HL-60/S4 (cell line): ENCODE measurements at regions not wholly inside any gene's neighbourhood (a gene's known extent, or its start where the extent isn't known, plus 50 kb on each side); places are given as distances from the start of the nearest gene placed in this dataset.
"Not testable (repeated sequence)": the region's sequence is repeated elsewhere in the genome, so short reads cannot be mapped to it uniquely, and the experiment has no call there.

Experiments
- in situ Hi-C: fragments of 300-500 bp; cut with MboI; formaldehyde crosslinking; loops from 2 replicates; pipeline ENCODE4 v1.14.3; 2022; ENCODE audit warnings: low sequenced_read_pairs

DNA sequence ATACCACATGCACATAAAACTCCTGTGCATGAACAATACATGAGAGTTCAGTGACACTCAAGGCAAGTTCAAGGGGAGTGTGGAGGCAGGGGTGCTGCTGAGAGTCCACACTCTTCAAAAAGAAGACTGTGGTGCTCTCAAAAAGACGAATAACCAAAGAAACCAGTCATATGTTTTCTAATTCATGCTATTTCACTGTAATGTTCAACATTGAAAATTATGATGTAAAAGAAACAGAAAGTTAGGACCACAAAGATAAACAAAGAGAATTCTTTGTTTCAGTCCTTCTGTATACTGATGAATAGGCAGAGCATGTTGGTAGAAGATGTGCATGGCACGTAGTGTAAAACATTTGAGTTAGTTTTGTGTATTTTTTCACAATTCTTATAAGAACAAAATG lies 864.2 kb upstream of the LRATD1 start:
- in situ Hi-C loops: no loop called here

- in situ Hi-C loops: no loop called here
These were observed 862.2 kb upstream of the LRATD1 start for GRCh38 chr2:13770279-13770678.

- in situ Hi-C loops: no loop called here
These were observed 852.5 kb upstream of the LRATD1 start for GRCh38 chr2:13779996-13780395.

GRCh38 chr2:13791019-13791547 lies 841.4 kb upstream of the LRATD1 start:
- in situ Hi-C loops: no loop called here

DNA sequence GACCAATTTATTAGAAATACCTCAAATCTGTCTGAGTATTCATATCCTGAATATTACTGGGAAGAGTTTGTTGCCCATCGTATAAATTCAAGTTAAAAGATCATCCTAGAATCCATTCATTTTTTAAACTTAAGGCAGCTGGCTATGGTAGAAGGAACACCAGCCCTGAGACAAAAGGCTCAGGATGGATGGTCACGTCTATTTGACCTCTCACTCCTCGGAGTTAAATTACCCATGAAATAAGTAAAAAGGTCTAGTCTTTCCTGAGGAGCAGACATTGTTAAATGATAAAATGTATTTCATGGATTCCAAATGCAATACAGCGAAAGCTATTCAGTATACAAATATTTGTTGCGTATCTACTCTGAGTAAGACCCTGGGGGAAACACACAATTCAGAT lies 826.0 kb upstream of the LRATD1 start:
- in situ Hi-C loops: no loop called here

GRCh38 chr2:13813236-13813635 lies 819.3 kb upstream of the LRATD1 start:
- in situ Hi-C loops: no loop called here

GRCh38 chr2:13818002-13818401 lies 814.5 kb upstream of the LRATD1 start:
- in situ Hi-C loops: no loop called here

GRCh38 chr2:13819896-13820295 lies 812.6 kb upstream of the LRATD1 start:
- in situ Hi-C loops: no loop called here

DNA sequence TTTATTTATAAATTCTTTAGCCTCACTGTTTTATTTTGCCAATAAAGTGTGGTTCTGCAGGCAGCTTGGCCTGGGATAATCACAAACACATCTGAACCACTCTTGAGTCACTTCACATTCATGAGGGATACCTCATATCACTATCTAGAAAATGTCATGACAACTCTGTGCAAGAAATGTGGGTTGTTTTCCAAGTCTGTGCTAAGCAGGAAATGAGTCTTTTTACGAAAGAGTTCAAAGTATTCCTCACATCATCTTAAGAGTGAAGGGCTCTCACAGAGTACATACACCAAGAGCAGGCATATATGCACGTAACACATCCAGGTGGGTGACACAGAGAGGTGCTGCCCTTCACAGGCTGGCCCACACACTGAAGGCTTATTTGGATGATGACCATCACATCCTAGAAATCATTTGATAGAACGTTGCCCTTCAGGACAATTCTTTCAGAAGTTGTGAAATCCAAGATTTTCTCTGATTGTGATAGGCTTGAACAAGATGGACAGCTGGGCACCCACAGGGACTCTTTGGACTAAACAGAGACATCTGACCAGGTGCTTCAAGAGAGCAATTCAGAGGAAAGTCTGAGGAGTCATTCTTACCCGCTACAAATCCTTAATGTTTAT lies 811.1 kb upstream of the LRATD1 start:
- in situ Hi-C loops: no loop called here

DNA sequence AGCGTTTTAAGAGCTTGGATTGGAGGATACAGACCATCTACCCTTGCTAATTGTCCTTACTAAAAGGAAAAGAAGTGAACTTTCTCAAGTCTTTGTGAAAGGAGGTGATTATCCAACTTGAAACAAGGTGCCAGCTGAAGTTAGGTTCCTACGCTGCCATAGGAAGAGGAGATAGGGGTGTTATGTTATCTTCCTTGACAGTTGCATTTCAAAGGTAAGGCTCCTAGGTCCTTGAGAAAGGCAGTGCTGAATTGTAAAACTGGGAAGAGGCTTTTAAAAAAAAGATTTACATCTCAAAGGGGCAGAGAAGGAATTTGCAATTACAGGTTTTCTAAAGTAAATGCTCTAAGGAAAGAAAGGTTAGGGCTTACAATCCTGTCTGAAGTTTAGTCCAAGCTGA lies 810.2 kb upstream of the LRATD1 start:
- in situ Hi-C loops: no loop called here

- in situ Hi-C loops: no loop called here
These were observed 806.1 kb upstream of the LRATD1 start for GRCh38 chr2:13826314-13826853.

- in situ Hi-C loops: no loop called here
These were observed 773.9 kb upstream of the LRATD1 start for GRCh38 chr2:13858626-13859025.

GRCh38 chr2:13868275-13868674 lies 764.2 kb upstream of the LRATD1 start:
- in situ Hi-C loops: not testable (repeated sequence)

- in situ Hi-C loops: no loop called here
These were observed 756.0 kb upstream of the LRATD1 start for GRCh38 chr2:13876491-13877037.

DNA sequence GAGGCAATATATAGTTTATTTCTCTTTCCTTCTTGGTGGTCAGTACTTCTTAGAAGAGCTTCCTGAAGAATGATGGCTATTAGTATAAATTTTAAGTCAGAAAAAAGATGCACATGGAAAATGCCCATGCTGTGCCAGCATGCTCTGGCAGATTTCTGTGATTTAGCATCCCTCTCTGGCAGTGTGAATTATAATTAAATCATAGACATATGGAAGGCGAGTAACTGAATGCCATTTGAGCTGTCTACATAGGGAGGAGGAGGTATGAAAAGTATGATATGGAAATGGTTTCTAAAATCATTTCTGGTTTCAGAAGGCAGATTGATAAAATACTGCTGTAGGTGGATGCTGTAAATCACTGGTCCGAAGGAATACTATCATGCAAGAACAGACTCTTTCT lies 754.9 kb upstream of the LRATD1 start:
- in situ Hi-C loops: no loop called here

- in situ Hi-C loops: no loop called here
These were observed 748.1 kb upstream of the LRATD1 start for GRCh38 chr2:13884291-13884976.

GRCh38 chr2:13901526-13901925 lies 731.0 kb upstream of the LRATD1 start:
- in situ Hi-C loops: no loop called here

DNA sequence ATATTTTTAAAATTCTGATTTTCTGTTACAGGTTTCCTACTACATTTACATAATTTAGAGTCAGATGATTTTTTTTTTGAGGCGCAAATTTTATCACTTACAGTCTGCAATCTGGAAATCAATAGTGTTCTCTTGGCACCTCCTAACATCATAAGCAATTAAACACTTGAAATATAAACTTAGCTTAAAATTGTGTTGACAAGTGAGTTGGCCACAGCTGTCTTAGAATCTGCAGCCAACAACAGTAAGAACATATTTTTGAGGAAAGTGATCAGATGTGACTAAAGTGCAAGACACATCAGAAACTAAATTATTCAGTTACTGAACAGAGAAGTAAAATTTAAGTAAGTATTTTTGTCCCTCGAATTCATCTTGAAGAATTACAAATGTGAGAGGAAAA lies 726.7 kb upstream of the LRATD1 start:
- in situ Hi-C loops: no loop called here

GRCh38 chr2:13916066-13916465 lies 716.5 kb upstream of the LRATD1 start:
- in situ Hi-C loops: no loop called here

DNA sequence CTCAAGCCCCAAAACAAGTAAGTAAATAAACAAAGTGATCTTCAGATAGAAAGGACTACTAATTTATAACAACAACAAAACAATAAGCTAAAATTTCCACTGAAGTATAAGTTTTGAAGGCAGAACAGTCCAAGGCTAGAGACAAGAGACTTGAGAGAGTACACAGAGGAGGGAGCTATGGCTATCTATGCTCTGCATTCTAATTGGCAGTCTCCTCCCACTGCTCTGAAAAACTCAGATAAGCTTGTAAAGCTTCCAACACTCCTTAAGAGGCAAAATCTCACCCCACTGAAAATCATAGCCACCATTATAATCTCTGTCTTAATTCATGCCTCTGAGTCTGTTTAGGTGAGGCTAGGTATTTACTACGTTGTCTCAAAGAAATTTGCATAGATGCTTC lies 714.6 kb upstream of the LRATD1 start:
- in situ Hi-C loops: no loop called here

DNA sequence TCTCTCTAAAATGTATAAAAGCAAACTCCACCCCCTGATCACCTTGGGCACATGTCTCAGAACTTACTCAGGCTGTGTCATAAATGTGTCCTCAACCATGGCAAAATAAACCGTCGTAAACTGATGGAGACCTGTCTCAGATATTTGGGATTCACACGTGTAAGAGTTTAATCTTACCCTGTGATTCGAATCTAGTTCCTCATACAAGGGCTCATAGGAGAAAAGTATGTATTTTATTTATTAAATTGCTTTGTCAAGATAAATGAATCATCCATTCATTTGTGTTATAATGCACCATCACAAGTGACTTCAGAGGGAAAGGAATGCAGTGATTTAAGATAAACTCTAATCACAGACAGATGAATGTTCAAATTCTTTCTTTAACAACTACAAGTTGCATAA lies 712.5 kb upstream of the LRATD1 start:
- in situ Hi-C loops: no loop called here

- in situ Hi-C loops: no loop called here
These were observed 711.3 kb upstream of the LRATD1 start for GRCh38 chr2:13921245-13921644.
